PC-9 (cell line): ENCODE measurements at regions not wholly inside any gene's neighbourhood (a gene's known extent, or its start where the extent isn't known, plus 50 kb on each side); places are given as distances from the start of the nearest gene placed in this dataset.

Experiments
- EZH2 ChIP-seq: fragments of 200-600 bp; sonication (generic); IDR thresholded peaks from 2 replicates; pipeline ENCODE4 v1.8.0; 2017; ENCODE audit warnings: antibody characterized with exemption, low read depth
- TF ChIP-seq, protein P1 (sequence below): fragments of 200-600 bp; sonication (generic); conservative IDR thresholded peaks from 2 replicates; pipeline ENCODE4 v1.6.1; 2017; ENCODE audit warnings: mixed run types, antibody characterized with exemption, mild to moderate bottlenecking, moderate library complexity

DNA sequence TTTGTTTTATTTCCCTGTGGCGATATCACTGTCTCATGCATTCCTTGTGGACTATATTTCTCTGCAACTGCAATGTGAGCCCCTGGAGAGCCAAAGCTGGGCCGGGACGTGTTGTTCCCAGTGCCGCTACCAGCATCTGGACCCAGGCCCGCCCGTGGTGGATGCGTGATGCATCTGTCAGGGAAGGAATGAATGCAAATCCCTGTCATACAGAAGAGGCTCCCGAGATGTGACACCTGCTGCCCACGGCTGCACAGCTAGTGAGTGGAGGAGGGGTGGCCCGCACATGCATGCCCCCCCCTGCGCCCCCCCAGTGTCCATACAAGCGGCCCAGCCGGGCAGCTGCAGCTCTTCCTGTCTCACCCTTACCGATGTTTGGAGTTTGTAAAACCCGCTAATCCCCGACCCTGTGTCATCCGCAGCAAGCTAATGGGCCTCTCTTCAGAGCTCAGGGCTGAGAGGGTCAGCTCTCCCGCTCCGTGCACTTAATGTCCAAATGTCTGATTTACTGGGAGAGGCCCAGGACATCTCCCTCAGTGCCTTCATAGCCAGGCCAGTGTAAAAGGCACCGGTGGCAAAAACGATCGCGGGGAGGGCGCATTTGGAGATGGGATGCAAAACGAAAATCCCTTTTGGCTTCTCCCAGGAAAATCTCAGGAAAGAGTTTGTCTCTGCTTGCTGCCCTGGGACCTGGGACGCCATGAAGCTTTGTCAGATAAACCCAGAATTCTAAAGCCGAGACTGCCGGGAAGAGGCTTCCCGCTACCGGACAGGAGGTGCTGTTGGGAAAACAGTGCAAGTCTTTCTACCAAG is 91.8 kb downstream of the FOXL1 start:
- TF ChIP-seq, protein P1, sequence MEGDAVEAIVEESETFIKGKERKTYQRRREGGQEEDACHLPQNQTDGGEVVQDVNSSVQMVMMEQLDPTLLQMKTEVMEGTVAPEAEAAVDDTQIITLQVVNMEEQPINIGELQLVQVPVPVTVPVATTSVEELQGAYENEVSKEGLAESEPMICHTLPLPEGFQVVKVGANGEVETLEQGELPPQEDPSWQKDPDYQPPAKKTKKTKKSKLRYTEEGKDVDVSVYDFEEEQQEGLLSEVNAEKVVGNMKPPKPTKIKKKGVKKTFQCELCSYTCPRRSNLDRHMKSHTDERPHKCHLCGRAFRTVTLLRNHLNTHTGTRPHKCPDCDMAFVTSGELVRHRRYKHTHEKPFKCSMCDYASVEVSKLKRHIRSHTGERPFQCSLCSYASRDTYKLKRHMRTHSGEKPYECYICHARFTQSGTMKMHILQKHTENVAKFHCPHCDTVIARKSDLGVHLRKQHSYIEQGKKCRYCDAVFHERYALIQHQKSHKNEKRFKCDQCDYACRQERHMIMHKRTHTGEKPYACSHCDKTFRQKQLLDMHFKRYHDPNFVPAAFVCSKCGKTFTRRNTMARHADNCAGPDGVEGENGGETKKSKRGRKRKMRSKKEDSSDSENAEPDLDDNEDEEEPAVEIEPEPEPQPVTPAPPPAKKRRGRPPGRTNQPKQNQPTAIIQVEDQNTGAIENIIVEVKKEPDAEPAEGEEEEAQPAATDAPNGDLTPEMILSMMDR: no peak
- TF ChIP-seq EZH2: no peak
